ENCODE measurements at regions not wholly inside any gene's neighbourhood (a gene's known extent, or its start where the extent isn't known, plus 50 kb on each side); places are given as distances from the start of the nearest gene placed in this dataset.
"Not testable (repeated sequence)": the region's sequence is repeated elsewhere in the genome, so short reads cannot be mapped to it uniquely, and the experiment has no call there.

GRCh38 chrX:63471004-63471403 lies 119.9 kb upstream of the SPIN4 start:
- ChIA-PET POLR2A (no interaction called here), CTCF (no interaction called here)

GRCh38 chrX:63470506-63470905 lies 119.4 kb upstream of the SPIN4 start:
- CTCF ChIA-PET, result no interaction called here
- POLR2A ChIA-PET, result no interaction called here

GRCh38 chrX:63466690-63467089 lies 115.6 kb upstream of the SPIN4 start:
- ChIA-PET POLR2A (no interaction called here), CTCF (no interaction called here)

- ChIA-PET POLR2A (no interaction called here), CTCF (no interaction called here)
These were observed 107.8 kb upstream of the SPIN4 start for GRCh38 chrX:63458981-63459380.

- POLR2A ChIA-PET, result no interaction called here
- CTCF ChIA-PET, result no interaction called here
These were observed 102.4 kb upstream of the SPIN4 start for GRCh38 chrX:63453571-63453970.

- ChIA-PET POLR2A (no interaction called here), CTCF (no interaction called here)
These were observed 90.6 kb upstream of the SPIN4 start for GRCh38 chrX:63441717-63442116.

- ChIA-PET POLR2A (no interaction called here), CTCF (no interaction called here)
These were observed 88.4 kb upstream of the SPIN4 start for GRCh38 chrX:63439580-63439979.

DNA sequence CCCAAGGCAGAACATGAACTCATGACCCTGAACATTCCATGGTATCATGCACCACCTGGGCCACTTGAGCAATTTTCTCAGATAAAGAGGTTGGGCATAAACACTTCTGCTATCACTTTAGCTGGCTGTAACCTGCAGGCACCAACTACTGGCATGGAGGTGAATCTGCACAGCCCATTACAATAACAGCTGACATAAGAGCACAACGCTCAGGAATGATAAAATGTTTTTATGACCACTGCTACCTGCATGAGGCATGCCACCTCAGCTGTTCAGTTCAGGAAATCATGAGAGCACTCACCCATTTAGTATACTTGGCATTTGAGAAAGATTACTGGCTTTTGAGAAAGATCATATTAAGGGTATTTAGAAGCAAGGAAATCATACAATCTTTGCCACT lies 85.7 kb upstream of the SPIN4 start:
- POLR2A ChIA-PET, result no interaction called here
- CTCF ChIA-PET, result no interaction called here

GRCh38 chrX:63434665-63435064 lies 83.5 kb upstream of the SPIN4 start:
- ChIA-PET POLR2A (no interaction called here), CTCF (no interaction called here)

DNA sequence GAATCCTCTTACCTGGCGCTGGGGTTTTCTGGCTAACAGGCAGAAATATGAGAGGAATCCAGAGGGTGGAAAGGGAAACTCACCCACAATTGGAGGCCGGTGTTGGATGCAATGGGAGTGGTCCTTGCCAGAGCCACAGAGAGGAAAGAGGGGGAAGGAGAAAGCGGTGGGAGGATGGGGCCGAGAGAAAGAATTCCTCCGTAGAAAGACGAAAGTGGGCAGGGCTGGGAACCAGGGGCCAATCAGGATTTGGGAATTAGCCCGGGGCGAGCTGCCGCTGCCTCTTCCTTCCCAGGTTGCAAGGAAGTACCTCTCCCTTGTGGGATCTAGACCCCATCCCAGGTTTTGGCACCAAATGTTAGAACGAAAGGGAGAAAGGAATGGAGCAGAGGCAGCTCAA lies 83.1 kb upstream of the SPIN4 start:
- ChIA-PET CTCF (no interaction called here), POLR2A (no interaction called here)

- CTCF ChIA-PET, result no interaction called here
These were observed 78.9 kb upstream of the SPIN4 start for GRCh38 chrX:63430026-63430425.

DNA sequence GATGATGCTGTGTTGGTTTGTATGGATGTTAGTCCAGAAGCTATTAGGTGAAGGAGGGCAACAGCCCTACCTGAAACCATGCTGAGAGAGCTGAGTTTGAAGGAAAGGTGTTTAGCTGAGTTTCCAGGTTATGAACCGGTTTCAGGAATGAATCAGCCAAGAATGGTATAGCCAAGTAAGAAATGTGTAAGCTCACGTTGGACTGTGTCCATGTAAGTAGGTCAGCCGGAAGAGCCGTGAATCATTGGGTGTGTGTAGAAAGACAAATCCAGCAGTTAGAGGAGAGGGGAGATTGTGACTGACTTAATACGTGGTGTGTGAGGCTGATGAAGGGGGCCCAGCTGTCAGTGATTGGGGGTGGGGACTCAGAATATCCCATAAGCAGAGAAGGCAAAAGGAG lies 77.2 kb upstream of the SPIN4 start:
- POLR2A ChIA-PET, result no interaction called here
- CTCF ChIA-PET, result no interaction called here

More at GRCh38 chrX:63430026-63430425, 78.9 kb upstream of the SPIN4 start:
- POLR2A ChIA-PET, result no interaction called here

GRCh38 chrX:63426519-63426918 lies 75.4 kb upstream of the SPIN4 start:
- ChIA-PET CTCF (no interaction called here), POLR2A (no interaction called here)

GRCh38 chrX:63424063-63424462 lies 72.9 kb upstream of the SPIN4 start:
- POLR2A ChIA-PET, result no interaction called here
- CTCF ChIA-PET, result no interaction called here

DNA sequence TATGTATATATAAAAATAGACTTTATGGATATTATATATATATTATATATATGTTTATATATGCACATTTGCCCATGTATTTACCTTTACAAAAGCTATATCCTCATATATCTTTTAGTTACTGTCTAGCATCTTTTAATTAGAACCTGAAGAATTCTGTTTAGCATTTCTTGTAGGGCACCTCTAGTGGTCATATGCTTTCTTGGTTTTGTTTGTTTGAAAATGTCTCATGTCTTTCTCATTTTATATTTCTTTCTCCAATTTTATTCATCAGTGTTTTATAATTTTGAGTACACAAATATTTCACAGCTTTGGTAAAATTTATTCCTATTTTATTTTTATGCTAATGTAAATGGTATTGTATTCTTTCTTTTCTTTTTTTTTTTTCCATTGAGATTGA lies 70.3 kb upstream of the SPIN4 start:
- ChIA-PET CTCF (no interaction called here), POLR2A (no interaction called here)

GRCh38 chrX:63418211-63418610 lies 67.1 kb upstream of the SPIN4 start:
- POLR2A ChIA-PET, result no interaction called here
- CTCF ChIA-PET, result no interaction called here

DNA sequence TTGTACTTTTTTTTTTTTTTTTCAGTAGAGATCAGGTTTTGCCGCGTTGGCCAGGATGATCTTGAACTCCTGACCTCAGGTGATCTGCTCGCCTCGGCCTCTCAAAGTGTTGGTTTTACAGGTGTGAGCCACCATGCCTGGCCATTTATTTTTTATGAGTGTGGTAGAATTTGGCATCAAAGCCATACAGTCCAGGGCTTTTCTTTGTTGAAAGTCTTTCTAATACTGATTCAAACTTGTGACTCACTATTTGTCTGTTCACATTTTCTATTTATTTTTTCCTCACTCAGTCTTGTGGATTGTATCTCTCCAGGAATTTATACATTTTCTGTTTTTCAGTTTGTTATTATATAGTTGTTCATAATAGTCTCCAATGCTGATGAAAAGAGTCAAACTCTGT lies 66.5 kb upstream of the SPIN4 start:
- ChIA-PET POLR2A (no interaction called here), CTCF (no interaction called here)

GRCh38 chrX:63409934-63410333 lies 58.8 kb upstream of the SPIN4 start:
- POLR2A ChIA-PET, result not testable (repeated sequence)
- CTCF ChIA-PET, result interaction anchor here (0.7 kb wide), 1 partner anchor 10 kb away, joined by 3 read pairs; no protein-coding TSS in a partner anchor

- ChIA-PET POLR2A (no interaction called here), CTCF (no interaction called here)
These were observed 56.9 kb upstream of the SPIN4 start for GRCh38 chrX:63408050-63408449.

GRCh38 chrX:63404332-63404731 lies 53.2 kb upstream of the SPIN4 start:
- POLR2A ChIA-PET, result no interaction called here
- CTCF ChIA-PET, result no interaction called here

GRCh38 chrX:63402106-63402505 lies 51.0 kb upstream of the SPIN4 start:
- ChIA-PET CTCF (no interaction called here), POLR2A (no interaction called here)
